Globus pallidus (tissue), 1 donor: ENCODE measurements at regions not wholly inside any gene's neighbourhood (a gene's known extent, or its start where the extent isn't known, plus 50 kb on each side); places are given as distances from the start of the nearest gene placed in this dataset.

ENCODE experiments used
- DNase-seq: peaks from one replicate; pipeline ENCODE4 v3.0.0-alpha.2; 2015; ENCODE audit warnings: low spot score

GRCh38 chr10:130902471-130902870, 409.1 kb downstream of the TCERG1L start:
- DNase-seq = no peak

GRCh38 chr10:130902929-130903328, 408.6 kb downstream of the TCERG1L start:
- no peak for DNase-seq

- DNase-seq = no peak
Observed at GRCh38 chr10:130904676-130905075, 406.8 kb downstream of the TCERG1L start.

- no peak for DNase-seq
Observed at GRCh38 chr10:130905386-130905785, 406.1 kb downstream of the TCERG1L start.

- no peak for DNase-seq
Observed at GRCh38 chr10:130905921-130906320, 405.6 kb downstream of the TCERG1L start.

- DNase-seq = no peak
Observed at GRCh38 chr10:130910848-130911247, 400.7 kb downstream of the TCERG1L start.

- no peak for DNase-seq
Observed at GRCh38 chr10:130913844-130914243, 397.7 kb downstream of the TCERG1L start.

GRCh38 chr10:130914367-130914766, 397.2 kb downstream of the TCERG1L start:
- DNase-seq = no peak

GRCh38 chr10:130915065-130915464, 396.5 kb downstream of the TCERG1L start:
- DNase-seq = no peak

GRCh38 chr10:130921461-130921860, 390.1 kb downstream of the TCERG1L start:
- DNase-seq = no peak

GRCh38 chr10:130921911-130922440, 389.5 kb downstream of the TCERG1L start:
- DNase-seq = no peak

- DNase-seq = no peak
Observed at GRCh38 chr10:130923596-130923995, 387.9 kb downstream of the TCERG1L start.

GRCh38 chr10:130924138-130924819, 387.2 kb downstream of the TCERG1L start:
- no peak for DNase-seq

GRCh38 chr10:130926442-130926841, 385.1 kb downstream of the TCERG1L start:
- no peak for DNase-seq

GRCh38 chr10:130927157-130927556, 384.4 kb downstream of the TCERG1L start:
- DNase-seq = no peak

GRCh38 chr10:130928306-130928705, 383.2 kb downstream of the TCERG1L start:
- DNase-seq = no peak

- no peak for DNase-seq
Observed at GRCh38 chr10:130929422-130930325, 381.8 kb downstream of the TCERG1L start.

GRCh38 chr10:130930821-130931220, 380.7 kb downstream of the TCERG1L start:
- DNase-seq = no peak

- DNase-seq = no peak
Observed at GRCh38 chr10:130931256-130931655, 380.3 kb downstream of the TCERG1L start.

- DNase-seq = no peak
Observed at GRCh38 chr10:130932326-130933007, 379.1 kb downstream of the TCERG1L start.

GRCh38 chr10:130933008-130933390, 378.5 kb downstream of the TCERG1L start:
- no peak for DNase-seq
